ENCODE measurements at regions not wholly inside any gene's neighbourhood (a gene's known extent, or its start where the extent isn't known, plus 50 kb on each side); places are given as distances from the start of the nearest gene placed in this dataset.

DNA sequence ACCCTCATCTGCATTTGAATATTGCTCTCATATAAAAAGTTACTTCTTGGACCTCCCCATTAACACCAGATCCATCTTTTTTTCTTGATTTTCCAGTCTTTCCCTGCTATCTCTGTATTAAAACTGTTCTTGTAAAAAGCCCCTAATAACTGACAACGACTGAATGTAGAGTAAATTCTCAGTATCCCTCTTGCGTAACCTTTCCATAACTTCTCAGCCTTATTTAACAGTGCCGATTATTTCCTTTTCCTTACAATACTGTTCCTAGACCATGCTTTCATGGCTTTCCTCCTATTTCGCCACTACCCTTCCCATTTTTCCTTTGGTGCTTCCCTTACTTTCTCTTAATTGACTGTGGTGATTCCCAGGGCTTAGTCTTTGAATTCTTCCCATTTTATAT, 348.9 kb upstream of the DSEL start:
- DNase-seq (ENCODE audit: extremely low read depth in 1 of 11, low read depth in 9 of 11, low spot score in 4 of 11): no peak

DNA sequence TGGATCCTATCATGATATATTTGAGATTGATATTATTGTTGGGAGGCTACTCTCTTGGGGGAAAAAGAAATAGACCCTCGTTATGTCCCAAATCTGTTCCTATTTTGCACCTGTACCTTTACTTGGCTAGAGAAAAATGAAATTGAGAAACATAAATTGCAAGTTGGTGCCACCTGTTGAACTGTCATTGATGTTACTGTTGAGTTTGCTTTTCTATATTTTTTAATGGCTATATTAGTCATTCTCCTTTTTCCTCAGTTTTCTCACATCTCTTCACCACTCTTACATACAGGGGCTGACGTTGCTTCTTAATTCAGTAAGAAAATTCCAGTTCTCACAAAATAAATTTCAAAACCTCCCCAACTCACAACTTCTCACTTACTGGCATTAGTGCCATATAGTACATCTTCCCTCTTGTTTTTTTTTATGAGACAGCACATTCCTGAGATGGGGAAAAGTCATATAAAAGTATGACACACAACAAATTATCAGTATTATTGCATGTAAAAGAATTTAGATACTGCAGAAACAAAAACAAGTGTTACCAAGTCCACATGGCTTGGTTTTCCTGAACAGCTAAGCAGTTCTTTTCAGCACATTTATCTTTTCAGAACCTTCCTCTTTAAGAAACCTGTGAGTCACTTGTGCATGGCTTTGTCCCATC, 348.3 kb upstream of the DSEL start:
- DNase-seq (ENCODE audit: extremely low read depth in 1 of 11, low read depth in 9 of 11, low spot score in 4 of 11): no peak

DNA sequence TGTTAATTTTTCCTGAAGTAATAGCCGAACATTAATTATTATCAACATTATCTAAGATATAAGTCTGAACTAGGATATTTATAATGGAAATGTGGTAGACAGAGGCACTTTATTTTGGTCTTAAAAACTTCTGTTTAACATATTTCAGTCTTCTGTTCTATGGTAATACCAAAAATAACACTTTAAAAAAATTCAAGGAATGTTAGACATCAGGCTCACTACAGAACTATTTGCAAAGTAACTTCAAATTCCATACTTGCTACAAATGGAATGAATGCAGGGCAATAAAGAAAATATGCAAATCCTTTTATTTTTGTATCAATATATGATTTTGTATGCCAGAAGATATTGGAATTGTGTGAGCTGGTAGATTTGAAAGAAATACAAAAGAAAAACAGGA, 345.5 kb upstream of the DSEL start:
- no peak for DNase-seq (ENCODE audit: extremely low read depth in 1 of 11, low read depth in 9 of 11, low spot score in 4 of 11)

DNA sequence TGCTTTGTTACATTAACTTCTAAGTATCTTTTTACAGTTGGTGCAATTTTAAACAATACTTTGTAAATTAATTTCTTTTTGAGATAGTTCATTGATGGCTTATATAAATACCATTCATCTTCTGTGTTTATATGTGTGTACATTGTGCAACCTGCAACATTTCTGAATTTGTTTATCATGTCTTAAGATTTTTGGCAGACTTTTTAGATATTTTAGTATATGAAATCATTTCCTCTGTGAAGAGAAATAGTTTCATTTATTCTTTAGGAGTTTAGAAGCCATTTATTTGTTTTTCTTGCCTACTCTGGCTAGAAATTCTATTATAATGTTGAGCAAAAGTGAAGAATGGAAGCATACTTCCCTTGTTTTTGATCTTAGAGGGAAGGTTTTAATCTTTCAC, 337.8 kb upstream of the DSEL start:
- no peak for DNase-seq (ENCODE audit: extremely low read depth in 1 of 11, low read depth in 9 of 11, low spot score in 4 of 11)

DNA sequence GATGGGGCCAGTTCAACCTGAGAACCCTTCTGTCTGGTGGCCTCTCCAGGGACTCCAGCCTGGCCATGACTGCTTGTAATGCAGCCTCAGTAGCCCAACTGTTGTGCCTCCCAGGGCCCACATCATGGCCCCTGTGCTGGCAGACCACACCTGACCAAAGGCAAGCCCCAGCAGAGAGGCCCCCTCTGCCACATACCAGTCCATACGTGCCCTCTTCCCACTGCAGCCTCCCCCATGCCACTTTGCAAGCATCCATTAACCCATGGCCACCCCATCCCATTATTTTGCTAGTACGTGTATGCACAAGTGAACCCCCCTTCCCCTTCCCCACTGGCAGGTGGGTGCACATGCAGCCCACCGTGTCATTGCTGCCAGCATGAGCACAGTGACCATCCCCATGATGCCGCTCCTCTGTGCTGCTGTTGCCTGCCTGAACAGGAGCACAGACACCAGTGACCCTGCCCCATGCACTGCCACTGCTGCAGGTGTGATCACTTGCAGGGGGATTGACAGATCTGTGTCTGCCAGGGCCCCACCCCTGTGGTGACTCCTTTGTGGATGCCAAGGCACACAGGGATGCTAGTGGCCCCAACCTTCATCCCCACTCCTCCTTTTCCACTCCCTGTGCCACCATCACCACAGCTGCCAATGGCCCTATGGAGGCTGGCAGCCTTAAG, 330.0 kb upstream of the DSEL start:
- DNase-seq (ENCODE audit: extremely low read depth in 1 of 11, low read depth in 9 of 11, low spot score in 4 of 11): no peak

DNA sequence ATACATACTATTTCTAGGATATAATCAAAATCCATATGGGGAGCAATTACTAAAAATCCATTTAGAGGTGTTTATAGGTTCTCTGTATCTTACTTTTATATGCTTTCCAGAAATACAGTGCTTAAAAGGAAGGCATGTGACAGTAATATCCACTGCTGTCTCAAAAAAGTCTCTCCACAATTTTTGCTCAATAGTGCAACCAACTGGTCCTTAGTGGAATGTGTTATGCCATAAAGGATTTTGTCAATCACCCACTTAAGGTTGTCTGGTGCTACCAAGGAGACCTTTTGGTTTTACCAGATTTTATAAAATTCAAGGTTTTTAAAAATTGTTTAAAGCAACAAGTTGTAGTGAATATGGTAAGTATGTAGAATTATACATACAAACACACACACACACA, 328.5 kb upstream of the DSEL start:
- DNase-seq (ENCODE audit: extremely low read depth in 1 of 11, low read depth in 9 of 11, low spot score in 4 of 11): no peak

DNA sequence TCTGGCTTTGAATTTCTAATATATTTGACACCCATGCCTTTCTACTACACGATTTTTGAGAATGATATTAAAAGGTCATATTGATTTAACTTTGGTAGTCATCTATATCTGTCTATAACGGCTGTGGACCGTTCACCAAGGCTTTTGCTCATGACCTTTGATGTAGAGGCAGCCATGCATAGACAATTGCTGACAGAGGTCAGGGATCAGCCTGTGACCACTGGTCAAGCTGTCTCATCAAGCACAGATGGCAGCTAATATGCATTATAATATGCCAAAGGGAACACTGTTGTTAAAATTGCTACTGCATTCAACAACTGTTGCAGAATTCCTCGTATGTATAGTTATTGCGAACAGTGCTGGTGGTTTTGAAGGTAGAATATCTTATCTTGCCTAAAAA, 323.9 kb upstream of the DSEL start:
- DNase-seq (ENCODE audit: extremely low read depth in 1 of 11, low read depth in 9 of 11, low spot score in 4 of 11): no peak

DNA sequence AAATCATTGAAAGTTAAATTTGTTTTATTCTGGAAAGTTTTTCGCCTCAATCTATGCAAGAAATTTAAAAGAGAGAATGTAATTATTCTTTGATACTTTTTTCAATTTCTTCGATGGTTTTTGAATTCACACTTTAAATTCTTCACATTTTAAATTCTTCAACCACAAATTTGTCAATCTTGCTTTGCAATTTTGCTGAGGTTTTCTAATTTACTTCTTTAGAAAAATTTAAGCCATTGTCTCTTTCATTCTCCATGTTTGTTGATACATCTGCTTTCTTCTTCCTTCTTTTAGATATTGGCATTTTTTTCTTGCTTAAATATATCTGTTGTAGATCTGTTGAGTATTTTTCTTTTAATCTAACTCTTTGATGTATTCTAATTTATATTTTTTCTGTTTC, 301.9 kb upstream of the DSEL start:
- no peak for DNase-seq (ENCODE audit: extremely low read depth in 1 of 11, low read depth in 9 of 11, low spot score in 4 of 11)

DNA sequence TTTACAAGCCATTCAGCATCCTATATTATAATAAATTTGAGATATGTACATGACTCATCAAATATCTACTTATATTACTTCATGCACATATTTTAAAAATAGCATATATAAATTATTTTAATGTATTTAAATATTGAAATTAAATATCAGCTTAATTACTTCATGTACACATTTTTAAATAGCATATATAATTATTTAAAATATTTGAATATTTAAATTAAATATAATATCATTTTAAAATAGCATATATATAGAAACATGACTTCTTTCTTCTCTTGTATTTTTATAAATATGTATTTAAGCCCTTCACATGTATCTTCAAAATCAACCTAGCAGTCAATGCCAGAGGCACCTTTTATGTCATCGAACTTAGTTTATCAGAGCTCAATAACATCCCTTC, 298.8 kb upstream of the DSEL start:
- DNase-seq (ENCODE audit: extremely low read depth in 1 of 11, low read depth in 9 of 11, low spot score in 4 of 11): no peak

DNA sequence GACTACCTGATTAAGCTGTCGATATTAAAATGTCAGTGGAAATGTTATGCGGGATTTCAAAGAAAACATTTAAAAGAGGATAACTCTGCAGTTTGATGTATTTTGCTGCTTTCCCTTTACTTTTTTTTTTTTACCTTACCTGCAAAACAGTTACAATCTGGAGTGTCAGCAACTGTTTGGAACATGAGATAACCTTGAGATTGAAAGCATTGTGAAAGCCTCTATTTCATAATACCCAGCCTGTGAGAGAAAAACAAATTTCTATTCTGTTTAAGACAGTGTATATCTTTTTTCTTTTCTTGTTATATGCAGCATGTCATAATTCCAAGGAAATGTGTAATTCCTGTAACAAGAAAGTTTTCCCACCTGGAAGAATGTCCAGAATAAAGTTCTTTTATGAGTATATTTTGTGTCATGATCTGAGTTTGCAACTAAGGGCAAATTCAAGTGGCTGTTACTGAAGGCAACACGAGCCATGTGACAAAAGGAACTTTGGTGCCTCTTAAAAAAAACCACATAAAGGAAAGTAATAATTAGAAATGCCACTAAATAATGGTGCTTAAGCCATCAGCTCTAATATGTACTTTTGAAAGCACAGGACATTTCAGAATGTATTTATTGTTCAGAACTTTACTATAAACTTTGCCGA, 297.0 kb upstream of the DSEL start:
- DNase-seq (ENCODE audit: extremely low read depth in 1 of 11, low read depth in 9 of 11, low spot score in 4 of 11): no peak

DNA sequence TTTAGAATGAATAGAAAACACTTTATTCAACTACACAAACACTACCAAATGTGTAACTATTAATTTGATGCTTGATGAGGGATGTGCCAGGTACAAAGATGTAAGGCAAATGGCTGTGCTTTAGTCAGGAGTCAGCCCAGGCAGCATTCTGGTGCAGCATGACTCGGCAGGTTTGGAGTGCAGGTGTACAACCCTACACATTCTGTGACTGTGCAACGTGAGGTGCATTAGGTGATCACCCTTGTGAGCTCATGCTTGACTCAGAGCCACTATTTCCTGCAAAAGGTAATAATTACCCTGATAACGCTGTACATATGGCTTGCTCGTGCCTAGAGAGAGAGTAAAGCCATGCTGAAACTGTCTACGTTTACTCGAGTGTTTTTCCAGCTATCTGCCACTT, 288.7 kb upstream of the DSEL start:
- no peak for DNase-seq (ENCODE audit: extremely low read depth in 1 of 11, low read depth in 9 of 11, low spot score in 4 of 11)

DNA sequence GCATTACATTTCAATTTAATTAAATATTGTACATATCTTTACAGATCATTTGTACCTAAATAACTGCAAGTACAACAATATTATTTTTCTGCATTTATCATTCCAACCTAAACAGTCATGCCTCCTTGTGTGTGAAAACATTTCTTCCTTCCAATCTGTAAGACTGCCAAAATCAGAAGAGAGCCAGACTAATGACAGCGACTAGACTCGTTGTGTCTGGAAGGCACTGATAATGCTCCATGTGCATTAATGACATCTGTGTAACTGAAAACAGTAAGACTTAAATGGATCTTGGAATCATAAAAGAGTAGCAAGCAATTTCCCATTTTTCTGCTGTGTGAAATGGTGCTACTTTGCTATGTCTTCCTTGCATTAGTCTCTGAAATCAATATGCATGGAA, 278.0 kb upstream of the DSEL start:
- no peak for DNase-seq (ENCODE audit: extremely low read depth in 1 of 11, low read depth in 9 of 11, low spot score in 4 of 11)

DNA sequence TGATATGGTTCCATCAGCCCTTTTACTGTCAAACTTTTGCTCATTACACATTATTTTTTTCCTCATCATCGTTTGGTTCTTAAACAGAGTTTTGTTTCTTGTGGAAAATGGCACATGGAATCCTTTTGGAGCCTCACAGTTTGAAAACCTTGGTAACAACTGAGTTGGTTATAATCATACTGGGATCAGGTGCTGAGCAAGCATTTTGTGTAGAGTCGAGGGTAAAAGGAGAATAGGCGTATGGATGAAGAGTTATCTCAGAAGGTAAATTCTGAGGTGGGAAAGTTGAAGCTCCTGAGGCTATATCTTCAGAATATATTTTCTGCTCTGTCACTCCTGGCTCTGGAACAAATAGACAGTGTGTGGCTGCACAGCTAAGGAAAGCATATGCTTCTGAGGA, 274.0 kb upstream of the DSEL start:
- DNase-seq (ENCODE audit: extremely low read depth in 1 of 11, low read depth in 9 of 11, low spot score in 4 of 11): no peak

DNA sequence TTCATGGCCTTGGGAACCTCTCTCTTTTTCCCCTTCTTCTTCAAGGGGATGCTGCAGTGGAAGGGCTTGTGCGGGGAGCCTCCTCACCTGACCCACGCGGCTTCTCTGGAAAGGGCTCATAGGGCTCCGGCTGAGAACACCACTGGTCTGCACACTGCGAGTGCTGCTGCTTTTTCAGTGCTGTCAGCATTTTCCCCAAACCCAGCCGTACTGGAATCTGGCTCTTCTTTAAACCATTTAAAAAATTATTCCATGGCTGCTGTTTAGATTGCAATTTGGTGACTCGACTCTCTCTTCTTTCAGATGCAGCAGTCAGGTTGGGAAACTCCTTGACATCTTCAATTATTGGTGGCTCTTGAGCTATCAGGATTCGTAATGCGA, 272.6 kb upstream of the DSEL start:
- DNase-seq (ENCODE audit: extremely low read depth in 1 of 11, low read depth in 9 of 11, low spot score in 4 of 11): no peak

DNA sequence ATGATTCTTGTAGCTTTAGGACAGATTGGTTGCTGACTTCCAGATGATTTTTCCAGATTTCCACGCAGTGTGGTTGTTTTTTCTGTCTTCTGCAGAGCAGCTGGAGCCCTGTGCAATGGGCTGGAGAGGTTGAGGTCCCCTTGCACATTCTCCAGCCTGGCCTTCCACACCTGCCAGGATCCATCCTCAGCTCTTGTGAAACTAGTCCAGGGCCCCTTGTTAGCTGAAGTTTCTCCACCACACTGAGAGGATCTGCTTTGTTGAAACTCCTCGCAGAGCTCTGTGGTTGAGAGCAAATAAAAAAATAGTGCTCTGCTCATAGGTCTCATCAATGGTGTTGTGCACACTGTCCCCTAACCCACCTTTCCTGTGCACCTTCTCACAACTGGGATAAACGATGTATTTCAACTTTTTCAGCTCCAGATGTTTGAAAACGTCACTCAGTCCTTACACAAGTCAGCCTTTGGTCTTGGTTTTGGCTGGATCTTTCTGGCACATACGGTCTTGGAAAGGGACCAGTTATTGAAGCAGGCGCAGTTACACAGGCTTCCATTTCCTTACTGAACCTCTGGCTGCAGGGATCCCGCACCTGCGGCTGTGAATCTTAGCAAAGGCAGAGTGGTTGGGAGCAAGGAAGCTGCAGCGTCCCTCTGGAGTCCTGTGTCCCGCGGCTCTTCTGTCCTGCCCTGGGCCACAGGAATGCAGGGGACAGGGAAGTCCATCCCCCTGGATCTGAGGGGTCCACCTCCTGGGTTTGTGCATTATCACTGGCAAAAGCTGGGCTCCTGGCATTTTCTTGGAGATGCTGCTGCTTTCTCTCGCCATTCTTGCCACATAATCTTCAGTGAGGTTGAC, 272.0 kb upstream of the DSEL start:
- no peak for DNase-seq (ENCODE audit: extremely low read depth in 1 of 11, low read depth in 9 of 11, low spot score in 4 of 11)

DNA sequence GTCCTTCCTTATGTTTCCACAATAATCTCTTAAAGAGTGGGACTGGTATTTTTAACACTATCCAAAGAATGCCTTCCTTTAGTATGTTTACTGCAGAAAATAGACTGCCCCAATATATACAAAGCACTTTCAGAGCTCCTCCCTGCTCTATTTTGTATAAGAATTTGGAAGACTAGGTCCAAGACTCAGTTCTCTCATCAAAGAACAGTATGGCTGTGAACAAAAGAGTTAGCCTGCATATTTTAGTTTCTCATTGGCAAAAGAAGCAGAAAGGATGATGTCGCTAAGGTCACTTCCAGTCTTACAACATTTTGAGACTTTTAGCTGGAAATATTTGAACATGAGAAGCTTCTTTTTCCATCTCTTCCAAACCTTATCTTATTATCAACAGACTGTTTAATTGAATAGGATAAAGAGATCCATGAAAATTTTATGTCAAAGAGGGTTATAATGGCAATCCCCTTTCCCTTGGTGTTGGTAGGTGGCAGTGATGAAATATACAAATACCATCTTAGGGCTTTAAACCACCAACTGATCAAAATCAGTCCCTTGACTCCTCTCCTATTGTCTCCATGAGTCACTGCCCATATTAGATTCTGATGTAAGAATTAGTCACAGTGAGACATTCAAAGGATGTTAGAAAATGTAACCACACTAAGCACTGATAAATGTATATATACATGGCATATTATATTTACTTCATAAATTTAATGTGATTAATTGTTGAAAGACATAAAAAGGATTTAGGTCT, 266.9 kb upstream of the DSEL start:
- DNase-seq (ENCODE audit: extremely low read depth in 1 of 11, low read depth in 9 of 11, low spot score in 4 of 11): no peak

DNA sequence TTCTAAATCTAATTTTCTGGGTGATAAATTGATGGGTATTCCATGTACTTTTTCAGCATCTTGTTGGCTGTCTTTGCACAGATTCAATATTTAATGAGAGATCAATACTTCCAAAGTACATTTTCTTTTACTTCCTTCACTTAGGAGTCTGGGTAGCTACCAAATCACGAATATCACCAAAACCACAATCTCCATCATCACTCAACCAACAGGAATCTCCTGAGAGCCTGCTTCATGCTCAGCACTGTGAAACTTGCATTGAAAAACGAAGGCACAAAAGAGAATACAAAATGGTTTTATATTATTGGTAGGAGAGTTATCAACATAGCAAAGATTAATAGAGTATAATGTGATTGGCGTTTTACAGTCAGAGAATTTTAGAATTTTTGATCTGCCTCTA, 261.5 kb upstream of the DSEL start:
- DNase-seq (ENCODE audit: extremely low read depth in 1 of 11, low read depth in 9 of 11, low spot score in 4 of 11): no peak

DNA sequence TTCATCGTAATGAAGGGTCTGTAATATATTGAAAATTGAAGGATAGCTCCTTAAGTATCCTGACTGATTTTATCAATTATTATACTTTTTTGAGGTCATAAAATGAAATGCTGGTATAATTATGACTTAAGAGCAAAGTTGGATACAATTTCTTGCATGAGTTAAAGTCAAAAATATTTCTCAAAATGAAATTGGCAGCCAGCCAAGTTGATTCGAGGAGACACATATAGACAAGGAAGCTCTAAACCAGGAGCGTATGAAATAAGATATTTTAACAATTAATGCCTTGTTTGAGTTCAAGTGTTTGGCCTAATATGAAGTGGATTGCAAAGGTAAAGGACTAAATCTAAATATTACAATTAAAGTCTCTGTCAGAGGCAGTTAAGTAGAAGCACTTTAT, 260.4 kb upstream of the DSEL start:
- DNase-seq (ENCODE audit: extremely low read depth in 1 of 11, low read depth in 9 of 11, low spot score in 4 of 11): no peak

DNA sequence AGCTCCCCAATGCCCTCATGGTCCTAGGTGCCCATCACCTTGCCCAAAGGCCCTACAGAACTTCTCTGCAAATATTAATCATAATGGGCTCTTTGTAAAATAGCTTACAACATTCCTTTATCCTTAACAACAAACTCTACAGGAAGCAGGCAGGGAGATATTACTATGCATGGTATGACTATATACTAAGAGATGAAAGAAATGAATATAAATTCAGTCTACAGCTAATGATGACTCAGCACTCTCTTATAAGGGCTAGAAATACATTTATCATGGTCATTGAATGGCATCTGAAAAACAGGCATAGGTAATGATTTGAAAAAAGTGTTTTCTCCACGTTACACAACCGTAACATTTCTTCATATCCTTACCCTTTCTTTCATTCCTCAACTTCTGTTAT, 254.8 kb upstream of the DSEL start:
- DNase-seq (ENCODE audit: extremely low read depth in 1 of 11, low read depth in 9 of 11, low spot score in 4 of 11): no peak

Measured in renal cortex interstitium (tissue), 11 donors.